ENCODE measurements at regions not wholly inside any gene's neighbourhood (a gene's known extent, or its start where the extent isn't known, plus 50 kb on each side); places are given as distances from the start of the nearest gene placed in this dataset.

DNA sequence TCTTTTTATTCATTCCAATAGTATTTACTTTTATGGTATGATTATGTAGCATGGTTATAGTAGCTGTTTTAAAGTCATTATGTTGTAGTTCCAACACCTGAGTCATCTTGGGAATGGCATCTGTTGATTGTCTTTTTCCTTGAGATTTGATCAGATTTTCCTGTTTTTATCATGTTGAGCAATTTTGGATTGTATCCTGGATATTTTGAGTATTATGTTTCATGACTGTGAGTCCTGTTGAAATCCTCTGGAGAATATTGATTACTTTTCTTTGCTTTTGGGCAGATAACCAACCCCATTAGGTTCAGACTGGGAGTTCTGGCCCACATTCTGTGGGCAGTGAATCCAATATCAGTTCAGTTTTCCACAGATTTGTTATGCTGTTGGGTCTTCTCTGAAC is 163.2 kb upstream of the SPRED2 start:
- no peak for TF ChIP-seq CTCF (conservative IDR thresholded peaks at IDR 0.05; ENCODE audit: low read depth, low read length)
- no peak for TF ChIP-seq EZH2 (IDR thresholded peaks at IDR 0.05; ENCODE audit: borderline replicate concordance, low read depth, low read length, poor library complexity, severe bottlenecking)
